ENCODE measurements at regions not wholly inside any gene's neighbourhood (a gene's known extent, or its start where the extent isn't known, plus 50 kb on each side); places are given as distances from the start of the nearest gene placed in this dataset.
"Not testable (repeated sequence)": the region's sequence is repeated elsewhere in the genome, so short reads cannot be mapped to it uniquely, and the experiment has no call there.

- DNase-seq (ENCODE audit: low read depth): no peak
Observed at GRCh38 chr15:66635817-66636216, 66.2 kb upstream of the SMAD6 start.

GRCh38 chr15:66637044-66637443, 65.0 kb upstream of the SMAD6 start:
- DNase-seq (ENCODE audit: low read depth): not testable (repeated sequence)

GRCh38 chr15:66638377-66638776, 63.7 kb upstream of the SMAD6 start:
- DNase-seq (ENCODE audit: low read depth): no peak

GRCh38 chr15:66641485-66642315, 60.3 kb upstream of the SMAD6 start:
- no peak for DNase-seq (ENCODE audit: low read depth)

- no peak for DNase-seq (ENCODE audit: low read depth)
Observed at GRCh38 chr15:66642514-66642913, 59.5 kb upstream of the SMAD6 start.

GRCh38 chr15:66643033-66643432, 59.0 kb upstream of the SMAD6 start:
- DNase-seq (ENCODE audit: low read depth): no peak

- peak; percentile 15 for DNase-seq (ENCODE audit: low read depth)
Observed at GRCh38 chr15:66644000-66644787, 57.8 kb upstream of the SMAD6 start.

GRCh38 chr15:66644869-66645268, 57.2 kb upstream of the SMAD6 start:
- DNase-seq (ENCODE audit: low read depth): peak; percentile 69

- no peak for DNase-seq (ENCODE audit: low read depth)
Observed at GRCh38 chr15:66646308-66646707, 55.7 kb upstream of the SMAD6 start.

- DNase-seq (ENCODE audit: low read depth): no peak
Observed at GRCh38 chr15:66646799-66647198, 55.2 kb upstream of the SMAD6 start.

GRCh38 chr15:66647358-66647757, 54.7 kb upstream of the SMAD6 start:
- DNase-seq (ENCODE audit: low read depth): no peak

- no peak for DNase-seq (ENCODE audit: low read depth)
Observed at GRCh38 chr15:66648588-66648987, 53.4 kb upstream of the SMAD6 start.

- no peak for DNase-seq (ENCODE audit: low read depth)
Observed at GRCh38 chr15:66649235-66649984, 52.6 kb upstream of the SMAD6 start.

- DNase-seq (ENCODE audit: low read depth): no peak
Observed at GRCh38 chr15:66650433-66650832, 51.6 kb upstream of the SMAD6 start.

- no peak for DNase-seq (ENCODE audit: low read depth)
Observed at GRCh38 chr15:66651198-66651597, 50.8 kb upstream of the SMAD6 start.

- no peak for DNase-seq (ENCODE audit: low read depth)
Observed at GRCh38 chr15:66651913-66652642, 50.0 kb upstream of the SMAD6 start.

Data from iris pigment epithelial cell (primary cell).